H1 (cell line): ENCODE measurements at regions not wholly inside any gene's neighbourhood (a gene's known extent, or its start where the extent isn't known, plus 50 kb on each side); places are given as distances from the start of the nearest gene placed in this dataset.
"Not testable (repeated sequence)": the region's sequence is repeated elsewhere in the genome, so short reads cannot be mapped to it uniquely, and the experiment has no call there.

Experiments
- CTCF ChIP-seq, 3 experiments: IDR thresholded peaks; 1 replicate in 2 of 3; 2 replicates in 1 of 3; pipeline versions ENCODE4 v1.5.1 to v1.6.1; 2011; ENCODE audit warnings: low read length in 3 of 3, mild to moderate bottlenecking in 3 of 3, inconsistent platforms in 2 of 3, low read depth in 1 of 3, moderate library complexity in 1 of 3; ENCODE audit not compliant: insufficient read depth in 1 of 3; ENCODE audit errors: control extremely low read depth in 1 of 3
- JUND ChIP-seq: IDR thresholded peaks from 2 replicates; pipeline ENCODE4 v1.6.1; 2011; ENCODE audit warnings: mild to moderate bottlenecking, improper control_type of control experiment, low read length
- NRF1 ChIP-seq: IDR thresholded peaks from 2 replicates; pipeline ENCODE4 v1.6.1; 2011; ENCODE audit warnings: mild to moderate bottlenecking, low read depth, low read length, improper control_type of control experiment
- POLR2A ChIP-seq, 2 experiments: IDR thresholded peaks; 1 replicate in 1 of 2; 2 replicates in 1 of 2; pipeline ENCODE4 v1.6.1; 2011; ENCODE audit warnings: low read depth in 2 of 2, low read length in 2 of 2, mild to moderate bottlenecking in 2 of 2; ENCODE audit errors: control extremely low read depth in 1 of 2
- SIX5 ChIP-seq: IDR thresholded peaks from 2 replicates; pipeline ENCODE4 v1.6.1; 2011; ENCODE audit warnings: mild to moderate bottlenecking, low read depth, low read length
- SUZ12 ChIP-seq: fragments of 200-600 bp; sonication (generic); IDR thresholded peaks from 2 replicates; pipeline ENCODE4 v1.6.1; 2012; ENCODE audit warnings: mild to moderate bottlenecking, inconsistent platforms, low read length, moderate library complexity, mixed read lengths
- USF2 ChIP-seq: IDR thresholded peaks from 2 replicates; pipeline ENCODE4 v1.6.1; 2011; ENCODE audit warnings: low read length, improper control_type of control experiment
- TF ChIP-seq, protein P1 (sequence below): IDR thresholded peaks from 2 replicates; pipeline ENCODE4 v1.6.1; 2011; ENCODE audit warnings: low read depth, mild to moderate bottlenecking, low read length; ENCODE audit not compliant: insufficient read depth

- TF ChIP-seq NRF1; JUND; CTCF (IDR thresholded peaks at IDR 0.05; ENCODE audit: control extremely low read depth in 1 of 3, insufficient read depth in 1 of 3, low read depth in 1 of 3, low read length in 3 of 3); SUZ12; POLR2A (IDR thresholded peaks at IDR 0.05; ENCODE audit: control extremely low read depth in 1 of 2, low read depth in 2 of 2, low read length in 2 of 2); SIX5; USF2: not testable (repeated sequence)
- TF ChIP-seq, protein P1, sequence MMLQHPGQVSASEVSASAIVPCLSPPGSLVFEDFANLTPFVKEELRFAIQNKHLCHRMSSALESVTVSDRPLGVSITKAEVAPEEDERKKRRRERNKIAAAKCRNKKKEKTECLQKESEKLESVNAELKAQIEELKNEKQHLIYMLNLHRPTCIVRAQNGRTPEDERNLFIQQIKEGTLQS: not testable (repeated sequence)
Observed at GRCh38 chr16:35614883-35615282, 2155.5 kb downstream of the TP53TG3F start.
